Erythroblast (primary cell): ENCODE measurements at regions not wholly inside any gene's neighbourhood (a gene's known extent, or its start where the extent isn't known, plus 50 kb on each side); places are given as distances from the start of the nearest gene placed in this dataset.

Experiments
- DNase-seq, 2 experiments: peaks; one replicate each; lab custom pipeline; 2025; lab: John Stamatoyannopoulos, UW
- GATA1 ChIP-seq: IDR thresholded peaks from 2 replicates; pipeline ENCODE4 v1.6.1; 2011; ENCODE audit warnings: low read depth, mild to moderate bottlenecking, control low read depth, low read length, moderate library complexity
- POLR2A ChIP-seq: IDR thresholded peaks from 2 replicates; pipeline ENCODE4 v1.6.1; 2011; ENCODE audit warnings: mild to moderate bottlenecking, low read length

DNA sequence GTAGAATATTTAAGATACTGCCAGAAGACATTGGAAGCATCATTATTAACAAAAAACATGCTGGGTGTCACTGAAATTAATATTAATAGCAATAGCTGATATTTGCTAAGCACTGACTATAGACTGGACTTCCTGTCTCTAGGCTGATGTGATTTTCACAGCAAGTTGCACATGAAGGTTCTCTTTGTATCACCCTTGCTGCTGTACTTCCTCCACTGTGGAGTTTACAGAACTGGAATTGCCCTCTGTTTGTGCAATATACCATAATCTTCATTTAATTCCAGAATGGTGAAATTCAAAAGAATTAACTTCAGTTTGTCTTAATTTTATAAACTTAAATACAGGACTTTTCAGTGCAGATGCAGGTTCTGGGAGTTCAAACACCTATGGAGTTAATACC lies 585.1 kb downstream of the RNF144A start:
- TF ChIP-seq GATA1 (no peak), POLR2A (no peak)
- no peak for DNase-seq

DNA sequence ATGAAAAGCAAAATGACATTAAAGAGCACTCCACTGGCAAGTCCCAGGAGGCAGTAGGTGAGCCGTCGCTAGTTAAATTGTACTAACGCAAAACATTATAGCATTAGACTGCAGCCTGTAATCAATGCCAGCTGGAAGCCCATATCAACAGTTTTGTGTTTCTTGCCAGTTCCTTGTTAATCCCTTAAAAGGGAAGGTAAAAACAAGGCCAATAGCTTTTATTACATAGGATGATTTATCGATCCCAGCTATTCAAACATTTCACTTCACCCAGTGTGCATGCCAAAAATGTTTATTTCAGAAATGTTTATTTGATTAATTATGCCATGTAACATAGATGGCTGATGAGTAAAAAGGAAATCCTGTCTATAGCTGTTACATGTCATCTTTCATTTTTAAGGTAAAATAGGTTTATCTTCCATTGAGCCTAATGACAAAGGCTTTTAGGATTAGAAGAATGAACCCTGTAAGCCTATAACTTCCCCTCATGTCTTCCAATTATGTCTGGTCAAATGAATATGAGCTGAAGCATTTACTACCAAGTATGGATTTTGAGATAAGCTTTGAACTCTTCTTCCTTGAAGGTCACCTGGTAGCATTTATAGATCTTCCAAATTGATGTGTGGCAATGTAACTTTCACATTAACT lies 591.2 kb downstream of the RNF144A start:
- no peak for DNase-seq
- TF ChIP-seq POLR2A = no peak
- no peak for TF ChIP-seq GATA1

DNA sequence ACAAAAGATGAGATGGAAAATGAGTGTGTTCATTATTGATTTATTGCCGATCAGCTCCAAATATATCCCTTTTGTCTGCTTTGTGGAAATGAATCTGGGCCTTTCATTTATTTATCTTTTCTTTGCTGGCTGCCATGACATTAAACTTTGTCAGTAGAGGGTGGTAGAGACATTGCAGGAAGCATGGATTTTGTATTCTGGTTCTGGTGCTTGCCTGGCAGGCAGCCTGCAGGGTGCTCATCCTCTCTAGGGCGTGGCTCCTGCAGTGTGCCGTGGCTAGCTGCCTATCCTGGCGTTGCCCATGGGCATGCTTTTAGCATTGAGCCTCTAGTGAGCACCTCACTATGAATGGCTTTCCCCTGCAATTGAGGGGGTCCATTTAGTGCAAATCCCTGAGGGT lies 593.1 kb downstream of the RNF144A start:
- TF ChIP-seq POLR2A = no peak
- TF ChIP-seq GATA1 = no peak
- no peak for DNase-seq

DNA sequence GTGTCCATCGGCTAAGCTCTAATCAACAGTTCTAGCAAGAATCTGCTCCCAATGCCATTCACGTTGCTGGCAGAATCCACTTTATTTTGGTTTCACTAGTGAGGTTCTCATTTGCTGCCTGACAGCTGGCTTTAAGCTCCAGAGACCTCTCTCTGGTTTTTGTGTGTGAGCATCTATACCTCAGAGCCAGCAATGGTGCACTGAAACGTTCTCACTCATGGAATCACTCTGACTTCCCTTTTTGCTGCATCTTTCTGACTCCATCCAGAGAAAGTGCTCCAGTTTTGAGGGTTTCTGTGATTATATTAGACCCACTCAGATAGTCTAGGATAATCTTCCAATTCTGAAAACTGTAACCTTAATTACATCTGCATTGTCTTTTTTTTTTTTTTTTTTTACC lies 596.6 kb downstream of the RNF144A start:
- no peak for TF ChIP-seq POLR2A
- TF ChIP-seq GATA1 = no peak
- no peak for DNase-seq

DNA sequence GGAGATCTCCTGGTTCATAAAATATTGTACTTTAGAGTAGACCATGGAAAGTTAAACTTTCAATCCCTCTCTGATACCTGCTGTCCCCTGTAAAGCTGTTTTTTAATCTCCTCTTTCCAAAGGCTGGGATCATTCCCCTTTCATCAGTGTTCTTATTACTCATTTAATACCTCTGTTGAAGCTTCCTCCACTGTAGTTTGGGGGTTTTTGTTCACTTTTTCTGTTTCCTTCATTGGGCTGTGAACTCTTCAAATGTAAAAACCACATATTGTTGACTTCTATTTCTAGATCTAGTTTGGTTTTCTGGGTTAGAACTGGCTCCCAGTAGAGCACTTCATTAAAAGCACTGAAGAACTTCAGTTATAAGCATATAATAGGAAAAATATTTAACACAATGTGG lies 598.1 kb downstream of the RNF144A start:
- TF ChIP-seq GATA1 (no peak), POLR2A (no peak)
- no peak for DNase-seq

DNA sequence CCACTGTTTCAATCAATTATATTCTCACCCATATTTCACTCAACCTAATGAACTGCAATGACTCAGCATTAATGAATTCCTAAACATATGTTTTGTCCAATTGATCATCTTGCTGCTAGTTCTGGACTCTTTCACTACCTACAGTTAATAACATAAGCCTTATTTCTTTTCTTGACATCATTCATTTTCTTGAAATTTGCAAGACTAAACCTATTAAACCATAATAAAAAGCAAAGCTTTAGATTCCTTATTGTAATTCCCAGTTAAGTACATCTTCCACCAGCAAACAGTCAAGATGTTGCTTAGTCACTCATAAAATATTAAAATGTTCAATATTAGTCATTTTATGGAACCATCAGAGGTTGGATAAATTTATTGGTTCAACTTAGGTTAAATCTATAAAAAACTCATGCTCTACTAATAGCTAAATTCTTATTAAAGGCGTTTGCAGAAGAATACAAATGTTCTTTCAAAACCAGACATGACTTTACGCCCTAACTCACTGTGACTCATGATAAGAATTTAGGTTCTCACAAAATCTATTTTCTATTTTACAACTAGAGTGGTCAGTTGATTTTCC lies 599.4 kb downstream of the RNF144A start:
- DNase-seq = no peak

DNA sequence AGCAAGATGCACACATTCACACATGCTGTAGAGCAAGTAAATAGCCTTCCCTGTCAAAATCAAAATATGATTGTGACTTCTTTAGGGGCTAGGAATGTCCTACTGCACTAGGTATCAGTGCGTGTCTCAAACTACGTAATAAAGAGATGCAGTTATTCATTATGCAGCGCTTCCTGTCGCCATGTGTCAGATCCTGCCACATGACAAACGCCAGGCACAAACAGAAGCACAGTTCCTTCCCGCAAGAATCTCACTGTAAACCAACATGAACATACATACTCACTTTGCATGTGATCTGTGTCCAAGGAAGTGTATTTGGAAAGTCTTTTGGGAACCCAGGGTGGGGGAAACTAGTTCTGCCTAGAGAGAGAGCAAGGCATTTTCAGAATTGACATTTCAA lies 599.9 kb downstream of the RNF144A start:
- TF ChIP-seq POLR2A (no peak), GATA1 (no peak)
- no peak for DNase-seq

More for the DNA sequence above, 599.4 kb downstream of the RNF144A start:
- TF ChIP-seq GATA1 (no peak), POLR2A (no peak)

DNA sequence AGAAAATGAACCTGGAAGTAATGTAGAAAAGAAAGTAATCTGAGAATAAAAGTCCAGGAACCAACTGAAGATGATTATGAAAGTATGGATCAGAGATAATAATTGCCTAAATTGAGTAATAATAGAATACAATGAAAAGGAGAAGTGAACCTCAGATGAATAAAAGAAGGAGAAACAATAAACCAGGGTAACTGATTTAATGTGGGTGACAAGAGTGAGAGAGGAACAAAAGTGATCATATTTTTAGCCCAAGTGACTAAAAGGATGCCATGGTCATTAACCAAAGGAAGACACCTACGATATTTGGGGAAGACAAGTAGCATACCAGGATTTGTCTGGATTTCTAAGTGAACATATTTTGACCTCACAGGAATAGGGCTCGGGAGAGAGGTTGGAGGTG lies 600.6 kb downstream of the RNF144A start:
- no peak for DNase-seq
- no peak for TF ChIP-seq POLR2A
- TF ChIP-seq GATA1 = no peak

DNA sequence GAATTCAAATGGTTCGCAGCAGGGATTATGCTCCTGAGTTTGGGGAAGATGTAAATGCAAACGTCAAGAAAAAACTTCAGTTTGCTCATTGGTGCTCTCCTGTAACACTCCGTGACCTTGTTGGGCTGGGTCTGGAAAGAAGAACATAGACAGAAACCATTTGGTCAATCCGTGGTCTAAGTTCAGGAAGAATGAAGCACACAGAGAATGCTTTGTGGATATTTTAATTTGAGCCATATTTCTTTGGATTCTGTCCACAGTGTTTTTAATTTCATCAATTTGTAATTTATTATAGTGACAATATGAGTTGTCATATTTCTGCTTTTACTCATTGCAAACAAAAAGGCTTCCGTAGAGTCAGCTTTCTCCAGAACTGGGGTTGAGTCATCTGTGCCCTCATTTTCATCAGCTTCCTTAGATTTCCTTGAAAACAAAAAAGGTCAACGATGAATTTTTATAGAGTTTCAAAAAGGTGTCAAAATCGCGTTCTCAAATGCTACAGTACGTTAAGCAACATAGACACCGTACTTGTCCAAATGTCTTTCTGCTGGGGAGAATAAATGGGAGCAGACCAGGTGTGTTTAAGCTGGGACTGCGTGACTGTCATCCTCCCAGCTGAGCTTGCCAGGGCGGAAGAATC lies 606.4 kb downstream of the RNF144A start:
- no peak for TF ChIP-seq GATA1
- TF ChIP-seq POLR2A = no peak

DNA sequence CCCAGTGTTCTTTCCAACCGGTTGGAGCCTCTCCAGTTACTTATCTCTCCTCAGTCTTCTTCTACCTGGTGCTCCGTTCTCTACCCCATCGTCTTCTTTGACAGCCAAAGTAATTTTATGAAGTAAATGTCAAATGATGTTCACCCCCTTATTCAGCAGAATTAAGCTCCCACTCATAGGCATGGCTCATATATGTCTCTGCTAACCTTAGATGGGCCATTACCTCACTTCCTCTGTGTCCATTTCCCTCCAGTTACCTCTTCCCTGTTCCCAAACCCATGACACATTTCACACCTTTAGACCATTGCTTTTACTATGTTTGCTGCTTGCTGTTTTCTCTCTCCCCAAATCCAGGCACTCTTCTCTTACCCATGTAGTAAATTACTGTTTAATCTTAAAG lies 607.0 kb downstream of the RNF144A start:
- DNase-seq = no peak
- no peak for TF ChIP-seq GATA1
- TF ChIP-seq POLR2A = no peak

More for the DNA sequence above, 606.4 kb downstream of the RNF144A start:
- no peak for DNase-seq

DNA sequence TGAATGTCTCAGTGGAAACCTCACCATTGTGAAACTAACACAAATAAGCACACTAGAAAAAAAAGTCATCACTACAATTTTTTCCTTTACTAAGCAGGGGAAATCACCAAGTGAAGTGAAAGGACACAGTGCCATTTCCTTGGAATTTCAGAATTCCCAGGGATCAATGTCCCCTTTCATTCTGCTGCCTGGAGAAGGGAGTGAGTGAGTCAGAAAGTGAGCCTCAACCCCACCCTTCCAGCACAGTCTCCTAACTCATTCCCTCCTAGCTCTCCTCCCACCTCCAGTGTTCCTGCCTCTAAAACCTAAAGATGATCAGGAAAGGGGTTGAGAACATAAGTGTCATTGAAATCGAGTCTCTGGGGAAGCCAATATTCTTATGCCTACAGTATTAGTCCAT lies 608.5 kb downstream of the RNF144A start:
- no peak for TF ChIP-seq POLR2A
- no peak for TF ChIP-seq GATA1
- no peak for DNase-seq

DNA sequence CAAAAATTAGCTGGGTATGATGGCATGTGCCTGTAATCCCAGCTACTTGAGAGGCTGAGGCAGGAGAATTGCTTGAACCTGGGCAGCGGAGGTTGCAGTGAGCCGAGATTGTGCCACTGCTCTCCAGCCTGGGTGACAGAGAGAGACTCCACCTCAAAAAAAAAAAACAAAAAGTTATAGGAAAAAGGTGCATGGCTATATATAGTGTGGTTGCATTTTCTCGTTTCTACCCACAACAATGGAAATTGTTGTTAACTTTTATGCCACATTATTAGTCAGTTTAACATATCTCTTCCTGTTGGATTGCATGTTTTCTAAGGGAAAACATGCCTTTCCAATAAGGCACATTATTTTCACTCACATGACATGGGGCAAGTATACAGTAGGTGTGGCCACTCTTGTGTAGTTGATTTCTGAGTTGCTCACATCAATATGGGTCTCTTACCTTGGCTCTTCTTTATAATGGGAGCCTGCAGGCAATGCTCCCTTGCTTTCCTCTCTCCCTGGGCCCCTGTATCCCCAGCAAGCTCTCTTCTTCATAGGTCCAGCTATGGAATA lies 610.0 kb downstream of the RNF144A start:
- TF ChIP-seq GATA1 = no peak
- TF ChIP-seq POLR2A = no peak
- no peak for DNase-seq

DNA sequence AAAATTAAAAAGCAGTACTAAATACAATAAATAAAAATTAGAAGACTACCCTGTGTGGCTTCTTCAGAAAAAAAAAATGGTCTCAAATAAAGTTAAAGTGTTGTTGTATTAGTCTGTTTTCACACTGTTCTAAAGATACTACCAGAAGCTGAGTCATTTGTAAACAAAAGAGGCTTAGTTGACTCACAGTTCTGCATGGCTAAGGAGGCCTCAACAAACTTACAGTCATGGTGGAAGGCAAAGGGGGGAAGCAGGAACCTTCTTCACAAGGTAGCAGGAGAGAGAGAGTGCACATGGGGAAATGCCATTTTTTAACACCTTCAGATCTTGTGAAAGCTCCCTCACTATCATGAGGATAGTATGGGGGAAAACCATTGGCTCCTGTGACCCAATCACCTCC lies 612.8 kb downstream of the RNF144A start:
- DNase-seq = no peak
- no peak for TF ChIP-seq GATA1
- no peak for TF ChIP-seq POLR2A

DNA sequence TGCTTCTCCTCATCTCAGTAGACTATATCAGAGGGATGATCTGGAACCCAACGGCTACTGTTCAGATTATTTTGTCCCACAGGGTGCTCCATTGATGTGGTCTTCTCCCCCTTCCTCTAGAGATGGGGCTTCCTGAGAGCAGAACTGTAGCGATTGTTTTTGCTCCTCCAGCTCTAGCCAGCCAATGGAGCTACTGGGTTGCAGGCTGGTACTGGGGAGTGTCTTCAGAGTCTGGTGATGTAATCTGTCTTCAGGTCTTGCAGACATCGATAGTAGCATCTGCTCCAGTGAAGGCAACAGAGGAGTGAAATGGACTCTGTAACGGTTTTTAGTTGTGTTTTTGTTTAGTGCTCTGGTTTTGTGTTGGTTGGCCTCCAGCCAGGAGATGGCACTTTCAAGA lies 621.9 kb downstream of the RNF144A start:
- TF ChIP-seq POLR2A = no peak
- no peak for TF ChIP-seq GATA1
- no peak for DNase-seq

DNA sequence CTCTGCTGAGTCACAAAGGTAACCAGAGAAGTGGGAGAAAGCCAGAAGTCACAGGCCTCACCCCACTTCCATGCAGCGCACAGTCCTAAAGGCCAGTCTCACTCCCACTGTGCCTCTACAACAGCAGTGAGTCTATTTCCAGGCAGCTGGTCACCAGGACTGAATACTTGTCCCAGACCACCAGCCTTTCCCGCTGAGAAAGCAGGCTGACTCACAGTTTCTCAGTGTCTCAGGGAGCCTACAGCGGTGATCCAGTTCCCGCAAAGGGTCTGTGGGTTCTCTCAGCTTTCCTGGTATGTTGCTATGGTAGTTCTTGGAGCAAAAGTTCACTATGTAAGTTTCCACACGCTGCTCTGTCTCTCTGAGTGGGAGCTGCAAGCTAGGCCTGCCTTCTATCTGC lies 622.5 kb downstream of the RNF144A start:
- TF ChIP-seq GATA1 (no peak), POLR2A (no peak)
- no peak for DNase-seq
